OCI-LY7 (cell line): ENCODE measurements at regions not wholly inside any gene's neighbourhood (a gene's known extent, or its start where the extent isn't known, plus 50 kb on each side); places are given as distances from the start of the nearest gene placed in this dataset.

Experiments used
- CTCF ChIP-seq: fragments of 200-600 bp; sonication (generic); conservative IDR thresholded peaks from 2 replicates; pipeline ENCODE4 v1.5.1; 2014; ENCODE audit warnings: mild to moderate bottlenecking, antibody characterized with exemption, low read length, moderate library complexity, mixed read lengths
- EZH2phosphoT487 ChIP-seq: fragments of 200-600 bp; sonication (generic); IDR thresholded peaks from 2 replicates; pipeline ENCODE4 v1.6.1; 2018; ENCODE audit warnings: low read depth, borderline replicate concordance, mild to moderate bottlenecking, mixed run types, antibody characterized with exemption, low read length, moderate library complexity, mixed read lengths

GRCh38 chr2:21812766-21813165, 689.0 kb downstream of the TDRD15 start:
- TF ChIP-seq CTCF (no peak), EZH2phosphoT487 (no peak)
